ENCODE measurements at regions not wholly inside any gene's neighbourhood (a gene's known extent, or its start where the extent isn't known, plus 50 kb on each side); places are given as distances from the start of the nearest gene placed in this dataset.

DNA sequence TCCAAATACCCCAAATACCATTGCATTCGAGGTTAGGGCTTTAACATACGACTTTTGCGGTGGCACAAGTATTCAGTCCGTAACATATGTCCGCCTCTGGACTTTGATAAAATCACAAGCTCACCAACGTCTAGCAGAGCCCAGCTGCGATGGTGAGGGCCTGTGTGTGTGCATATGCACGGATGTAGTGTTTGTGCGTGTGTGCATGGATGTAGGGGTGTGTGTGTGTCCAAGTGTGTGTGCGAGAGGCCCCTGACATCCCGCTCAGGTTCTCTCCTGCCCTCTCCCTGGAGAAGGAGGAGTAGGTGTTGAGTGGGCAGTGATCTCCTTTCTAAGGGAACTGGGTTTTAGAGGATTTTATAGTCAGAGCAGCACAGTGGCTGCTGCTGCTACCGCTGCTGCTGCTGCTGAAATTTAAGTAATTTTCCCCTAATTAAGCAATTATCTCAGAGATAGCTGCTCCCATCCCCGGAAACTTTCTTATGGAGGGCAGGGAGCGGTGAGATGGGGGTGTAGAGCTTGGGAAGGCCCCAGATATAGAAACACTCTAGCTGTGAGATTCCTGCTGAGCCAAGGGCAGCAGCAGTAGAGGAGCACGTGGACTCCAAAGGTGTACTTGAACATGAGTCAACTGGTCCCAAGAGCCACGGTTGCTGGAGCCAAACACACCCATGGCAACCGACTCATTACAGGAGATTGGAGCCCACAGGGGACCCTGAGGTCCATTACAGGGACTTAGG lies 121.7 kb upstream of the SDK2 start:
- TF ChIP-seq CTCF (IDR thresholded peaks at IDR 0.05) (no peak), POLR2A (IDR thresholded peaks at IDR 0.05) (no peak)
